BLaER1 (cell line): ENCODE measurements at regions not wholly inside any gene's neighbourhood (a gene's known extent, or its start where the extent isn't known, plus 50 kb on each side); places are given as distances from the start of the nearest gene placed in this dataset.

ENCODE experiments used
- H3K27ac ChIP-seq: shearing (Covaris generic); formaldehyde crosslinking; 2 replicates; pipeline ENCODE4 v1.8.1; 2022
- H3K27me3 ChIP-seq: shearing (Covaris generic); formaldehyde crosslinking; 2 replicates; pipeline ENCODE4 v1.8.1; 2022
- H3K36me3 ChIP-seq: shearing (Covaris generic); formaldehyde crosslinking; 2 replicates; pipeline ENCODE4 v1.8.1; 2022
- H3K4me1 ChIP-seq: shearing (Covaris generic); formaldehyde crosslinking; 2 replicates; pipeline ENCODE4 v1.8.1; 2022
- H3K4me2 ChIP-seq: shearing (Covaris generic); formaldehyde crosslinking; 2 replicates; pipeline ENCODE4 v1.8.1; 2022
- H3K4me3 ChIP-seq: shearing (Covaris generic); formaldehyde crosslinking; 2 replicates; pipeline ENCODE4 v1.8.1; 2022
- H3K9ac ChIP-seq: shearing (Covaris generic); formaldehyde crosslinking; 2 replicates; pipeline ENCODE4 v1.8.1; 2022
- H3K9me3 ChIP-seq: shearing (Covaris generic); formaldehyde crosslinking; 2 replicates; pipeline ENCODE4 v1.8.1; 2022
- H4K20me1 ChIP-seq: shearing (Covaris generic); formaldehyde crosslinking; 2 replicates; pipeline ENCODE4 v1.8.1; 2022
- Cebpa-rat ChIP-seq: shearing (Covaris generic); IDR thresholded peaks from 2 replicates; pipeline ENCODE4 v1.8.1; 2022

GRCh38 chr2:832635-833034 is 118.0 kb upstream of the SNTG2 start:
- H3K4me2 ChIP-seq: no peak overlapping the region
- H3K27me3 ChIP-seq: no peaks in the 10 kb centered on the region
- no peak overlapping the region for H3K4me3 ChIP-seq
- H4K20me1 ChIP-seq: no peaks in the 10 kb centered on the region
- H3K9me3 ChIP-seq: no peaks in the 10 kb centered on the region
- TF ChIP-seq Cebpa-rat: no peak
- no peaks in the 10 kb centered on the region for H3K36me3 ChIP-seq
- H3K4me1 ChIP-seq: no peaks in the 10 kb centered on the region
- H3K27ac ChIP-seq: no peak overlapping the region
- no peak overlapping the region for H3K9ac ChIP-seq

GRCh38 chr2:831622-832021 is 119.0 kb upstream of the SNTG2 start:
- H3K9me3 ChIP-seq: no peaks in the 10 kb centered on the region
- no peak overlapping the region for H3K27ac ChIP-seq
- no peak overlapping the region for H3K4me3 ChIP-seq
- H3K4me2 ChIP-seq: no peak overlapping the region
- H4K20me1 ChIP-seq: no peaks in the 10 kb centered on the region
- H3K9ac ChIP-seq: no peak overlapping the region
- TF ChIP-seq Cebpa-rat: no peak
- H3K27me3 ChIP-seq: no peaks in the 10 kb centered on the region
- H3K36me3 ChIP-seq: no peaks in the 10 kb centered on the region
- no peaks in the 10 kb centered on the region for H3K4me1 ChIP-seq

GRCh38 chr2:831225-831536 is 119.5 kb upstream of the SNTG2 start:
- Histone ChIP-seq H3K36me3 (no peaks in the 10 kb centered on the region), H3K27me3 (no peaks in the 10 kb centered on the region), H4K20me1 (no peaks in the 10 kb centered on the region), H3K9ac (no peak overlapping the region), H3K4me1 (no peaks in the 10 kb centered on the region), H3K9me3 (no peaks in the 10 kb centered on the region), H3K4me2 (no peak overlapping the region), H3K4me3 (no peak overlapping the region), H3K27ac (no peak overlapping the region)
- TF ChIP-seq Cebpa-rat: no peak

GRCh38 chr2:830419-831224 is 120.0 kb upstream of the SNTG2 start:
- no peak for TF ChIP-seq Cebpa-rat
- no peaks in the 10 kb centered on the region for H3K4me1 ChIP-seq
- H3K4me2 ChIP-seq: no peak overlapping the region

GRCh38 chr2:829047-829446 is 121.6 kb upstream of the SNTG2 start:
- no peak for TF ChIP-seq Cebpa-rat
- H3K9ac ChIP-seq: no peak overlapping the region
- no peaks in the 10 kb centered on the region for H3K9me3 ChIP-seq
- no peaks in the 10 kb centered on the region for H4K20me1 ChIP-seq
- H3K36me3 ChIP-seq: no peaks in the 10 kb centered on the region
- H3K27ac ChIP-seq: no peak overlapping the region
- no peaks in the 10 kb centered on the region for H3K4me1 ChIP-seq
- no peak overlapping the region for H3K4me2 ChIP-seq
- no peak overlapping the region for H3K4me3 ChIP-seq
- no peaks in the 10 kb centered on the region for H3K27me3 ChIP-seq

More at GRCh38 chr2:830419-831224, 120.0 kb upstream of the SNTG2 start:
- Histone ChIP-seq H3K27ac (no peak overlapping the region), H3K9ac (no peak overlapping the region), H3K36me3 (no peaks in the 10 kb centered on the region), H3K9me3 (no peaks in the 10 kb centered on the region), H3K27me3 (no peaks in the 10 kb centered on the region), H4K20me1 (no peaks in the 10 kb centered on the region), H3K4me3 (no peak overlapping the region)

- Histone ChIP-seq H3K27me3 (no peaks in the 10 kb centered on the region), H3K9ac (no peak overlapping the region)
Measured at GRCh38 chr2:824954-825353, 125.7 kb upstream of the SNTG2 start.

GRCh38 chr2:824524-824923 is 126.1 kb upstream of the SNTG2 start:
- H3K27ac ChIP-seq: no peak overlapping the region
- no peak overlapping the region for H3K4me3 ChIP-seq
- H3K9ac ChIP-seq: no peak overlapping the region
- no peaks in the 10 kb centered on the region for H3K36me3 ChIP-seq
- TF ChIP-seq Cebpa-rat: no peak
- H3K9me3 ChIP-seq: no peaks in the 10 kb centered on the region
- H3K4me1 ChIP-seq: no peaks in the 10 kb centered on the region
- H3K4me2 ChIP-seq: no peak overlapping the region
- H4K20me1 ChIP-seq: no peaks in the 10 kb centered on the region
- no peaks in the 10 kb centered on the region for H3K27me3 ChIP-seq

More at GRCh38 chr2:824954-825353, 125.7 kb upstream of the SNTG2 start:
- H3K4me3 ChIP-seq: no peak overlapping the region
- no peaks in the 10 kb centered on the region for H3K36me3 ChIP-seq
- no peak overlapping the region for H3K4me2 ChIP-seq
- no peak for TF ChIP-seq Cebpa-rat
- H3K4me1 ChIP-seq: no peaks in the 10 kb centered on the region
- no peaks in the 10 kb centered on the region for H3K9me3 ChIP-seq
- no peaks in the 10 kb centered on the region for H4K20me1 ChIP-seq
- H3K27ac ChIP-seq: no peak overlapping the region

GRCh38 chr2:821546-821945 is 129.1 kb upstream of the SNTG2 start:
- H4K20me1 ChIP-seq: no peaks in the 10 kb centered on the region
- H3K4me2 ChIP-seq: no peak overlapping the region

GRCh38 chr2:819601-820000 is 131.0 kb upstream of the SNTG2 start:
- Histone ChIP-seq H3K4me2 (no peak overlapping the region), H3K9ac (no peak overlapping the region), H3K9me3 (no peaks in the 10 kb centered on the region), H3K27ac (no peak overlapping the region), H3K4me1 (no peaks in the 10 kb centered on the region), H3K36me3 (no peaks in the 10 kb centered on the region), H3K4me3 (no peak overlapping the region), H4K20me1 (no peaks in the 10 kb centered on the region), H3K27me3 (no peaks in the 10 kb centered on the region)
- TF ChIP-seq Cebpa-rat: no peak

More at GRCh38 chr2:821546-821945, 129.1 kb upstream of the SNTG2 start:
- Histone ChIP-seq H3K9ac (no peak overlapping the region), H3K9me3 (no peaks in the 10 kb centered on the region), H3K36me3 (no peaks in the 10 kb centered on the region), H3K4me3 (no peak overlapping the region), H3K27ac (no peak overlapping the region), H3K4me1 (no peaks in the 10 kb centered on the region), H3K27me3 (no peaks in the 10 kb centered on the region)
- TF ChIP-seq Cebpa-rat: no peak

- Histone ChIP-seq H4K20me1 (no peaks in the 10 kb centered on the region), H3K4me3 (no peak overlapping the region), H3K9ac (no peak overlapping the region), H3K36me3 (no peaks in the 10 kb centered on the region), H3K9me3 (no peaks in the 10 kb centered on the region), H3K4me2 (no peak overlapping the region), H3K27ac (no peak overlapping the region), H3K4me1 (no peaks in the 10 kb centered on the region), H3K27me3 (no peaks in the 10 kb centered on the region)
- TF ChIP-seq Cebpa-rat: no peak
Measured at GRCh38 chr2:819121-819520, 131.5 kb upstream of the SNTG2 start.
